ENCODE measurements at regions not wholly inside any gene's neighbourhood (a gene's known extent, or its start where the extent isn't known, plus 50 kb on each side); places are given as distances from the start of the nearest gene placed in this dataset.

- ChIA-PET POLR2A (no interaction called here), CTCF (interaction anchor here (1.1 to 1.3 kb wide), 2 partner anchors 15 to 38 kb away, joined by 3 read pairs; no protein-coding TSS in a partner anchor)
- Histone ChIP-seq H3K79me2 (ENCODE audit: insufficient read depth) (no peaks in the 10 kb centered on the region), H3K9me2 (no peaks in the 10 kb centered on the region), H3F3A (replicated peaks; ENCODE audit: insufficient read depth) (no peaks in the 10 kb centered on the region), H3K27ac (ENCODE audit: low read depth in 2 of 2, low read length in 1 of 2) (no peak overlapping the region), H3K4me1 (ENCODE audit: control insufficient read depth in 1 of 2, insufficient read depth in 2 of 2, low read depth in 1 of 2, low read length in 1 of 2) (peaks cover 0 to 25% of the 10 kb centered on the region in 2 experiments; a peak in 2 of 4 replicates), H2AFZ (ENCODE audit: low read depth) (no peak overlapping the region), H3K4me3 (ENCODE audit: low read depth in 2 of 2, low read length in 1 of 2) (no peak overlapping the region), H3K36me3 (replicated peaks in 1 of 2; ENCODE audit: control insufficient read depth in 1 of 2, insufficient read depth in 2 of 2, low read length in 1 of 2) (no peaks in the 10 kb centered on the region), H3K27me3 (ENCODE audit: insufficient read depth) (no peaks in the 10 kb centered on the region), H3K9me3 (no peaks in the 10 kb centered on the region), H3K9ac (no peak overlapping the region), H3K4me2 (no peak overlapping the region), H4K20me1 (ENCODE audit: insufficient read depth) (no peaks in the 10 kb centered on the region)
- DNase-seq = no peak
- WGBS (ENCODE audit: low lambda C conversion rate) = 37% methylated on average over 3 of the region's 3 CpGs
- TF ChIP-seq FOSL2 (IDR thresholded peaks at IDR 0.05; ENCODE audit: borderline replicate concordance, low read depth) (no peak), TAF1 (IDR thresholded peaks at IDR 0.05; ENCODE audit: borderline replicate concordance, low read depth, low read length) (no peak), YY1 (IDR thresholded peaks at IDR 0.05; ENCODE audit: low read depth) (no peak), MAX (IDR thresholded peaks at IDR 0.05; ENCODE audit: low read depth) (no peak), USF1 (IDR thresholded peaks at IDR 0.05; ENCODE audit: borderline replicate concordance, low read depth) (no peak), NFIC (IDR thresholded peaks at IDR 0.05; ENCODE audit: borderline replicate concordance) (no peak), ELF1 (IDR thresholded peaks at IDR 0.05) (no peak), TCF12 (IDR thresholded peaks at IDR 0.05) (no peak), MEF2A (IDR thresholded peaks at IDR 0.05; ENCODE audit: borderline replicate concordance, low read depth) (no peak), EP300 (IDR thresholded peaks at IDR 0.05; ENCODE audit: borderline replicate concordance in 1 of 2, low read depth in 1 of 2, low read length in 1 of 2) (no peak), RFX5 (IDR thresholded peaks at IDR 0.05; ENCODE audit: low read length) (no peak), FOXM1 (IDR thresholded peaks at IDR 0.05; ENCODE audit: low read depth) (no peak), CTCF (IDR thresholded peaks at IDR 0.05) (no peak), TEAD4 (IDR thresholded peaks at IDR 0.05; ENCODE audit: borderline replicate concordance, insufficient read depth) (no peak), REST (IDR thresholded peaks at IDR 0.05; ENCODE audit: low read depth, low read length) (no peak), RAD21 (IDR thresholded peaks at IDR 0.05; ENCODE audit: low read length) (no peak), JUND (IDR thresholded peaks at IDR 0.05) (no peak), USF2 (IDR thresholded peaks at IDR 0.05; ENCODE audit: borderline replicate concordance, low read depth, low read length) (no peak)
These were observed 247.0 kb downstream of the SNX10 start for GRCh38 chr7:26538689-26539088.

Measured in SK-N-SH (cell line).